ENCODE measurements at regions not wholly inside any gene's neighbourhood (a gene's known extent, or its start where the extent isn't known, plus 50 kb on each side); places are given as distances from the start of the nearest gene placed in this dataset.
A peak's percentile ranks its signal among the peaks of the same experiment; 100 is the strongest.

DNA sequence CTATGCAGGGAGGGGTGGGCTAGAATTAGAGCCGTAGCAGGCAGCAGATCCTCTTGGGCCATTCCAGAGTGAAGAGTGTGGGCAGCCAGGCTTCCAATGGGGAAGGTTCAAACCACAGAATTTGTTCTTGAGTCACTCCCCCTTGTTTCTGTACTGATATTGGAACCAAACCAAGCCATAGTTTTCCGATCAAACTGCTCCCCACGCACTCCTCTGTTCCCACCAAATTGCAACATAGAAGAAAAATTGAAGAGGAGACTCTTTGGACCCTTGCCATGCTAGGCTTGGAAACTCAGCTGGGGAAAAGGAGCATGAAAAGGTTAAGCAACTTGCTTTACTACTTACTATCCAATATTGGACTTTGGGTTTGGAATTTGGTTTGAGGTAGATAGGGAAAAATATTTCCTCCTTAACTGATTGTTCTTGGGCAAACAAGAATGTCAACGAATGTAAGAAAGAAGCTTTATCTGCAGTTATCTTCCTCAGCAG lies 165.8 kb upstream of the NR3C1 start:
- no peak overlapping the region for H3K9ac ChIP-seq (ENCODE audit: extremely low read depth, insufficient read length, low read length)
- H3K4me2 ChIP-seq (ENCODE audit: insufficient read depth, insufficient read length, low read length) = no peak overlapping the region
- H3K79me1 ChIP-seq (ENCODE audit: insufficient read depth, low read depth, low read length, poor library complexity, severe bottlenecking) = no peaks in the 10 kb centered on the region
- no peak overlapping the region for H2BK12ac ChIP-seq (ENCODE audit: insufficient read length, low read depth, low read length)
- TF ChIP-seq, protein P1, sequence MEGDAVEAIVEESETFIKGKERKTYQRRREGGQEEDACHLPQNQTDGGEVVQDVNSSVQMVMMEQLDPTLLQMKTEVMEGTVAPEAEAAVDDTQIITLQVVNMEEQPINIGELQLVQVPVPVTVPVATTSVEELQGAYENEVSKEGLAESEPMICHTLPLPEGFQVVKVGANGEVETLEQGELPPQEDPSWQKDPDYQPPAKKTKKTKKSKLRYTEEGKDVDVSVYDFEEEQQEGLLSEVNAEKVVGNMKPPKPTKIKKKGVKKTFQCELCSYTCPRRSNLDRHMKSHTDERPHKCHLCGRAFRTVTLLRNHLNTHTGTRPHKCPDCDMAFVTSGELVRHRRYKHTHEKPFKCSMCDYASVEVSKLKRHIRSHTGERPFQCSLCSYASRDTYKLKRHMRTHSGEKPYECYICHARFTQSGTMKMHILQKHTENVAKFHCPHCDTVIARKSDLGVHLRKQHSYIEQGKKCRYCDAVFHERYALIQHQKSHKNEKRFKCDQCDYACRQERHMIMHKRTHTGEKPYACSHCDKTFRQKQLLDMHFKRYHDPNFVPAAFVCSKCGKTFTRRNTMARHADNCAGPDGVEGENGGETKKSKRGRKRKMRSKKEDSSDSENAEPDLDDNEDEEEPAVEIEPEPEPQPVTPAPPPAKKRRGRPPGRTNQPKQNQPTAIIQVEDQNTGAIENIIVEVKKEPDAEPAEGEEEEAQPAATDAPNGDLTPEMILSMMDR (conservative IDR thresholded peaks at IDR 0.05) = no peak
- Mint-ChIP-seq H3K36me3 (ENCODE audit: insufficient read depth in 1 of 3, low read depth in 3 of 3) (no peaks in the 10 kb centered on the region), H3K4me3 (no peak overlapping the region), H3K27ac (peak overlapping the region in 1 of 3 experiments; percentile 21; a peak in 1 of 7 replicates), H3K4me1 (no peaks in the 10 kb centered on the region), H3K27me3 (ENCODE audit: low read depth) (no peaks in the 10 kb centered on the region), H3K9me3 (no peaks in the 10 kb centered on the region)
- H4K91ac ChIP-seq (ENCODE audit: insufficient read length, low read depth, low read length) = no peak overlapping the region
- no peaks in the 10 kb centered on the region for H3K23me2 ChIP-seq (ENCODE audit: insufficient read length, low read depth, low read length, poor library complexity, severe bottlenecking)
- H3K56ac ChIP-seq (ENCODE audit: insufficient read length, low read depth, low read length) = no peak overlapping the region
- no peaks in the 10 kb centered on the region for H3K27me3 ChIP-seq (ENCODE audit: insufficient read depth, low read length)
- no peaks in the 10 kb centered on the region for H3K79me2 ChIP-seq (ENCODE audit: insufficient read depth, low read length)
- no peak overlapping the region for H3K27ac ChIP-seq (ENCODE audit: insufficient read length, low read depth, low read length)
- H3T11ph ChIP-seq (ENCODE audit: low read length) = no peak overlapping the region
- DNase-seq = no peak
- H3K4me1 ChIP-seq (ENCODE audit: insufficient read depth, low read length) = no peaks in the 10 kb centered on the region
- H3K18ac ChIP-seq (ENCODE audit: insufficient read length, low read depth, low read length) = no peak overlapping the region
- H3K23ac ChIP-seq (ENCODE audit: insufficient read length, low read depth, low read length) = no peak overlapping the region
- no CpG with 5 or more reads among the region's 4 CpGs for WGBS (ENCODE audit: extremely low coverage, insufficient read length, low lambda C conversion rate)
- no peak overlapping the region for H2BK20ac ChIP-seq (ENCODE audit: low read depth, low read length, poor library complexity, severe bottlenecking)
- no peaks in the 10 kb centered on the region for H4K20me1 ChIP-seq (ENCODE audit: control insufficient read depth, insufficient read depth, insufficient read length)
- H3K4ac ChIP-seq (ENCODE audit: low read depth, low read length) = no peak overlapping the region
- H2BK15ac ChIP-seq (ENCODE audit: low read depth, low read length) = no peak overlapping the region
- H2AK5ac ChIP-seq (ENCODE audit: insufficient read length, low read length) = no peak overlapping the region
- no peak overlapping the region for H2AFZ ChIP-seq (ENCODE audit: low read length)
- no peak overlapping the region for H2BK120ac ChIP-seq (ENCODE audit: low read depth, low read length, poor library complexity, severe bottlenecking)
- no peak overlapping the region for H4K8ac ChIP-seq (replicated peaks; ENCODE audit: insufficient read length, low read depth, low read length)
- H3K9me3 ChIP-seq (ENCODE audit: control insufficient read depth, low read depth, low read length) = no peaks in the 10 kb centered on the region
- H2BK5ac ChIP-seq (ENCODE audit: insufficient read length, low read length) = no peak overlapping the region
- no peak overlapping the region for H4K5ac ChIP-seq (ENCODE audit: insufficient read length, low read depth, low read length)
- H3K14ac ChIP-seq (ENCODE audit: insufficient read depth, low read length) = no peak overlapping the region

Measured in H9 (cell line).